Right lobe of liver (tissue), 6 donors: ENCODE measurements at regions not wholly inside any gene's neighbourhood (a gene's known extent, or its start where the extent isn't known, plus 50 kb on each side); places are given as distances from the start of the nearest gene placed in this dataset.

Source experiments
- ATAC-seq, 4 donors: fragments of 200-7000 bp; cut with Tn5 transposase; one replicate each; pipeline ENCODE4 v1.9.1; 2020; ENCODE audit warnings: mild to moderate bottlenecking in 4 of 4, moderate library complexity in 4 of 4
- DNase-seq, 3 donors: peaks; one replicate each; pipeline ENCODE4 v3.0.0-alpha.2; 2020
- H3K27ac ChIP-seq, 3 donors: fragments of 200-600 bp; one replicate each; pipeline ENCODE4 v1.8.0; 2022
- H3K27me3 ChIP-seq, 2 donors: fragments of 200-600 bp; one replicate each; pipeline ENCODE4 v1.8.0; 2022
- H3K36me3 ChIP-seq, 4 donors: fragments of 200-600 bp; sonication (generic) in 1 of 4; one replicate each; pipeline versions ENCODE4 v1.5.1 to v1.8.0; 2017 to 2022; ENCODE audit warnings: control low read depth in 1 of 4
- H3K4me1 ChIP-seq, 4 donors: fragments of 200-600 bp; sonication (generic) in 1 of 4; one replicate each; pipeline versions ENCODE4 v1.5.1 to v1.8.0; 2017 to 2022; ENCODE audit warnings: control low read depth in 1 of 4
- H3K4me3 ChIP-seq, 3 donors: fragments of 200-600 bp; one replicate each; pipeline ENCODE4 v1.8.0; 2022
- H3K9me3 ChIP-seq, 4 donors: fragments of 200-600 bp; sonication (generic) in 1 of 4; one replicate each; pipeline versions ENCODE4 v1.5.1 to v1.8.0; 2017 to 2022; ENCODE audit warnings: control low read depth in 1 of 4
- POLR2A ChIP-seq: fragments of 450-650 bp; IDR thresholded peaks from one replicate; pipeline ENCODE4 v1.6.1; 2017; ENCODE audit warnings: antibody characterized with exemption, mild to moderate bottlenecking
- WGBS: methylation state at CpG from one replicate; pipeline ENCODE4 v1.1.6; 2018; ENCODE audit warnings: low coverage, low lambda C conversion rate; ENCODE audit not compliant: insufficient coverage; ENCODE audit errors: missing lambda C conversion rate; 5-methylcytosine and 5-hydroxymethylcytosine counted together
- intact Hi-C, 2 donors: fragments of 100-400 bp; cut with DNase I; formaldehyde crosslinking; loops; one replicate each; pipeline versions ENCODE4 v1.11.2 to v1.14.1; 2022
- TF ChIP-seq, protein P1 (sequence below), 4 donors: fragments of 200-600 bp in 3 of 4; fragments of 450-650 bp in 1 of 4; IDR thresholded peaks; one replicate each; pipeline versions ENCODE4 v1.5.1 to v1.8.0; 2016 to 2022; ENCODE audit warnings: antibody characterized with exemption in 4 of 4, mild to moderate bottlenecking in 2 of 4
- donor health status: DM: no; HTN: yes; CAD: no.
- donor health status: DM: no; HTN: no; CAD: no.
- donor health status: DM: no; HTN: no; CAD: no.
- donor health status: DM: no; HTN: yes; CAD: no.
- donor health status: DM: no; HTN: yes; CAD: no.

DNA sequence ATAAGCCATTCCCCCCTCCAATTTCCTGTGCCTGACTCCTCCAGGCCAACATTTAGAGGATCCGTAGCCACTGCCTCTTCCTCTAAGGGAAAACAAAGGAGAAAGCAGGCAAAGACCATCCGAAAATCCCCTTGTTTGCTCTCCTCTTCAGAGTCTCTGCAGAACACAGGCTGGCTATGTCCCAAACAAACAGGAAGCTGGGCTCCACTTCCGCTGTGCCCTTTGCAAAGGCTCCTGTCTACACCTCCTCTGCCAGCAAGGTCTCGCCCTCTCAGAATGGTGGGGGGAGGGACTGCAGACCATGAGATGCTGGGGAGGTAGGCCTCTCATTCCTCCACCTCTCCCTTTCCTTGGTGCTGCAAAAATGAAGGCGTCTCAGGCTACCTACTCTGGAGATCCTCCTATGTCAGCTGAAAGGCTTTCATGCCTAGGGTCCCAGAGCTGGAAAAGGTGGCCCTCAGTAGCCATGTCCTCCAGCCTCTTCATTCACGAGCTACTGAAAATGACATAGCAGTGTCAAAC lies 596.2 kb downstream of the BUD13 start:
- no peak overlapping the region for H3K27ac ChIP-seq
- H3K4me3 ChIP-seq, result no peak overlapping the region
- intact Hi-C loops, result no loop called here
- 51% methylated on average over 5 of the region's 6 CpGs for WGBS
- H3K9me3 ChIP-seq, result no peaks in the 10 kb centered on the region
- no peaks in the 10 kb centered on the region for H3K27me3 ChIP-seq
- no peaks in the 10 kb centered on the region for H3K36me3 ChIP-seq
- ATAC-seq (no peak), DNase-seq (no peak)
- no peaks in the 10 kb centered on the region for H3K4me1 ChIP-seq
- TF ChIP-seq, protein P1, sequence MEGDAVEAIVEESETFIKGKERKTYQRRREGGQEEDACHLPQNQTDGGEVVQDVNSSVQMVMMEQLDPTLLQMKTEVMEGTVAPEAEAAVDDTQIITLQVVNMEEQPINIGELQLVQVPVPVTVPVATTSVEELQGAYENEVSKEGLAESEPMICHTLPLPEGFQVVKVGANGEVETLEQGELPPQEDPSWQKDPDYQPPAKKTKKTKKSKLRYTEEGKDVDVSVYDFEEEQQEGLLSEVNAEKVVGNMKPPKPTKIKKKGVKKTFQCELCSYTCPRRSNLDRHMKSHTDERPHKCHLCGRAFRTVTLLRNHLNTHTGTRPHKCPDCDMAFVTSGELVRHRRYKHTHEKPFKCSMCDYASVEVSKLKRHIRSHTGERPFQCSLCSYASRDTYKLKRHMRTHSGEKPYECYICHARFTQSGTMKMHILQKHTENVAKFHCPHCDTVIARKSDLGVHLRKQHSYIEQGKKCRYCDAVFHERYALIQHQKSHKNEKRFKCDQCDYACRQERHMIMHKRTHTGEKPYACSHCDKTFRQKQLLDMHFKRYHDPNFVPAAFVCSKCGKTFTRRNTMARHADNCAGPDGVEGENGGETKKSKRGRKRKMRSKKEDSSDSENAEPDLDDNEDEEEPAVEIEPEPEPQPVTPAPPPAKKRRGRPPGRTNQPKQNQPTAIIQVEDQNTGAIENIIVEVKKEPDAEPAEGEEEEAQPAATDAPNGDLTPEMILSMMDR (IDR thresholded peaks at IDR 0.05), result no peak
- no peak for TF ChIP-seq POLR2A

DNA sequence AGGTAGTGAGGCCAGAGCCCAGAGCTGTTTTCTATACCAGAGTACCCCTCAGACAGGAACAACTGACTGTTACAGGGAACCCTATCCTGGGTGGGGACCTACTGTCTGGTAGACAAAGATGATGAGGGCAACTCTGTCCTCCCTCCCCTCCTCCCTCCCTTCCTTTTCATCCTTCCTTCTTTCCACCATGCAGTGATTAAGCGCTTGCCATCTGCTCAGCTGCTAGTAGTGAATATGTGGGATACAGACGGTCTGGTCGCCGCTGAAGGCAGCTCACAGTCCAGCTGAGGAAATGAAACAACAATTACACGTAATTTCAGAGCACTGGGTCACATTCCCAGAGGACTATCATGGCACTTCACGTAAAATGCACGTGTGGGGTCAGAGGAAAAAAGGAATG lies 597.1 kb downstream of the BUD13 start:
- Histone ChIP-seq H3K4me3 (no peak overlapping the region), H3K27me3 (no peaks in the 10 kb centered on the region), H3K27ac (no peak overlapping the region), H3K36me3 (no peaks in the 10 kb centered on the region), H3K4me1 (no peaks in the 10 kb centered on the region), H3K9me3 (no peaks in the 10 kb centered on the region)
- 56% methylated on average over 6 of the region's 7 CpGs for WGBS
- ATAC-seq (no peak), DNase-seq (no peak)
- TF ChIP-seq POLR2A, result no peak
- TF ChIP-seq, protein P1 (IDR thresholded peaks at IDR 0.05), result no peak
- intact Hi-C loops, result no loop called here

DNA sequence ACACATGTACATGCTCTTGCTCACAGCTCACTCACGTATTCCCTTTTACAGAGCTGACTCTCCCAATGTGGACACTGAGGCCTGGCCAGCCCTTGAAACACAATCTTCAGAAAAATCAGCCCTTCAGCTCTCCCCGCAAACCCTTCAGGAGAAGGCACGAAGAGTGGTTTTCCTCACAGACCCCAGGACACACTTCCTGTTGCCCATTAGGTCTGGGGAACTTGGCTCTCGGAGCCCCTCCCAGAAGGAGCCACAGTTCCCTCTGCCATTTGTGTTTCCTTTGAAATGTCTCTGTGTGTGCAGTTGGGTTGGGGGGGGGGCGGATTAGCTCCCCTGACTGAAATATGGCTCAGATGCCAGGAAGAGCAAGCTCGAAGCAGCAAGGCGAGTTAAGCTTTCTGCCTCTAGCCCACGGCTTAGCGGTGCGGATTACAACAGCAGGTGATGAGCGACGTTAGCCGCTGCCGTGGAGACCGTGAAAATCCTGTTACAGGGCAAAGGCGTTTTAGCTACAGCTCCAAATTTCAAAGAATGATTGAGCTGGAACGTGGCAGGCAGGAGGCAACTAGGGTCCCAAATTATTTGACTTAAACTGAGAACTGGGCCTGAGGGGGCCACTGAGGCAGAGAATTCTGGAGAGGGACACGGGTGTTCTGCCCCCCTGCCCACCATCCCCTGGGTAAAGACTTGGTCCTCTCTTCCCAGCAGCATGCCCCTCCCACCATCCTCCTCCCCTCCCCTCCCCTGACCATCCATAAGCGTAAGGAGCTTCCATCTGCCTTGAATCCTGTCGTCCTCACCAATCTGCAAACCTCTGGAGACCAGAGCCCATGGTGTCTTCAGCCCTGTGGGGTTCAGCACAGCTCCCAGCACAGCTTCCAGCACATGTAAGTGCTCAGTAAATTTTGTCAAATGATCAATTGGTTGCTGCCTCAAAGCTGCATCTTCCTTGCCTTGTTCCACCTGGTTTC lies 598.6 kb downstream of the BUD13 start:
- no peaks in the 10 kb centered on the region for H3K36me3 ChIP-seq
- no peak overlapping the region for H3K4me3 ChIP-seq
- TF ChIP-seq, protein P1 (IDR thresholded peaks at IDR 0.05), result no peak
- no peak for TF ChIP-seq POLR2A
- WGBS, result 36% methylated on average over 12 of the region's 20 CpGs
- H3K9me3 ChIP-seq, result no peaks in the 10 kb centered on the region
- H3K4me1 ChIP-seq, result no peaks in the 10 kb centered on the region
- no peak overlapping the region for H3K27ac ChIP-seq
- H3K27me3 ChIP-seq, result no peaks in the 10 kb centered on the region
- intact Hi-C loops, result no loop called here
- no peak for DNase-seq
- no peak for ATAC-seq

DNA sequence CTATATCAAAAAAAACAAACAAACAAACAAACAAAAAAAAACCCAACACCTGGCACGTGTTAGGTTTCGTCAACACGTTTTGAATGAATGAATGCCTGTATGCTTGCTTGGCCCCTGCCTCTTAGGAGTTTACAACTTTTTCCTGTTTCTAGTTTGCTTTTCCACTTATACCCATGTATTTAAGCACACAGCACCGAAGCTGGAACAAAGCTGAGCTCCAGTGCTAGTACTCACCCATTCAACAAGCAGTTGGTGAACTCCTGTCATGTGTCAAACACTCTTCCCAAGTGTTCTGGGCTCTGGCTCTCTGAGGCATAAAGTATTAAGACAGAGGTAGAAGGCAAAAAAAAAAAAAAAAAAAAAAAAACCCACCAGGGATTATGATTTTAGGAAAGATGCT lies 599.3 kb downstream of the BUD13 start:
- no peaks in the 10 kb centered on the region for H3K9me3 ChIP-seq
- no peak overlapping the region for H3K27ac ChIP-seq
- DNase-seq, result no peak
- H3K4me1 ChIP-seq, result no peaks in the 10 kb centered on the region
- H3K36me3 ChIP-seq, result no peaks in the 10 kb centered on the region
- no peaks in the 10 kb centered on the region for H3K27me3 ChIP-seq
- intact Hi-C loops, result no loop called here
- ATAC-seq, result no peak
- no peak for TF ChIP-seq POLR2A
- TF ChIP-seq, protein P1 (IDR thresholded peaks at IDR 0.05), result no peak
- H3K4me3 ChIP-seq, result no peak overlapping the region
- 55% methylated on average over 4 of the region's 4 CpGs for WGBS
